HCT116 (cell line): ENCODE measurements at regions not wholly inside any gene's neighbourhood (a gene's known extent, or its start where the extent isn't known, plus 50 kb on each side); places are given as distances from the start of the nearest gene placed in this dataset.
A peak's percentile ranks its signal among the peaks of the same experiment; 100 is the strongest.

ENCODE experiments used
- ATAC-seq: fragments of 200-7000 bp; cut with Tn5 transposase; 2 replicates; pipeline ENCODE4 v1.9.1; 2020; ENCODE audit warnings: mild to moderate bottlenecking, moderate library complexity
- BruUV-seq: library from RNA; stranded (reverse); fragments of 400-500 nt; replicated peaks from 2 replicates; lab custom pipeline; 2021; lab: Mats Ljungman, UMichigan
- CTCF ChIA-PET: fragments of 300-600 bp; sonication (Branson Sonifier 250); formaldehyde crosslinking; loops from one replicate; lab custom pipeline; 2021; ENCODE audit warnings: antibody characterized with exemption; lab: Charles Lee
- POLR2A ChIA-PET: fragments of 300-600, 350-600 bp; sonication (Branson Sonifier 250); formaldehyde crosslinking; loops from one replicate; lab custom pipeline; 2021; ENCODE audit warnings: antibody characterized with exemption; lab: Charles Lee
- RAD21 ChIA-PET, 2 experiments: fragments of 300-600 bp; sonication (Branson Sonifier 250); formaldehyde crosslinking; loops; one replicate each; lab custom pipeline; 2023; ENCODE audit warnings: low total read pairs in 2 of 2; ENCODE audit not compliant: uncharacterized antibody in 2 of 2, unreplicated experiment in 2 of 2, low non-redundant PET in 1 of 2; lab: Charles Lee
- DNase-seq: peaks from one replicate; pipeline ENCODE4 v3.0.0-alpha.2; 2010; ENCODE audit warnings: low read depth, low spot score
- H2AFZ ChIP-seq: fragments of 200-600 bp; shearing (Covaris generic), sonication (generic); 2 replicates; pipeline ENCODE4 v1.6.1; 2017; ENCODE audit warnings: low read depth, mixed run types, mixed read lengths, antibody characterized with exemption, low read length; ENCODE audit not compliant: poor library complexity, severe bottlenecking
- H3K27ac ChIP-seq: 2 replicates; pipeline ENCODE4 v1.5.1; 2012; ENCODE audit warnings: low read depth, low read length
- H3K27me3 ChIP-seq: fragments of 200-600 bp; sonication (generic); 2 replicates; pipeline ENCODE4 v1.6.1; 2016; ENCODE audit warnings: mixed run types, low read length, mixed read lengths; ENCODE audit not compliant: insufficient read depth
- H3K36me3 ChIP-seq, 2 experiments: fragments of 200-500 bp in 1 of 2; fragments of 200-600 bp in 1 of 2; sonication (Bioruptor generic) in 1 of 2; sonication (generic) in 1 of 2; 2 replicates each; pipeline versions ENCODE4 v1.5.1 to v1.6.1; 2014 to 2016; ENCODE audit warnings: low read length in 2 of 2, inconsistent platforms in 1 of 2, mixed read lengths in 1 of 2, mixed run types in 1 of 2; ENCODE audit not compliant: insufficient read depth in 2 of 2, control insufficient read depth in 1 of 2
- H3K4me1 ChIP-seq, 2 experiments: fragments of 200-600 bp in 1 of 2; sonication (generic) in 1 of 2; 2 replicates each; pipeline versions ENCODE4 v1.5.1 to v1.6.1; 2012 to 2017; ENCODE audit warnings: low read length in 2 of 2, inconsistent platforms in 1 of 2, mild to moderate bottlenecking in 1 of 2, mixed read lengths in 1 of 2, mixed run types in 1 of 2, moderate library complexity in 1 of 2; ENCODE audit not compliant: insufficient read depth in 2 of 2, control insufficient read depth in 1 of 2
- H3K4me2 ChIP-seq: fragments of 200-600 bp; sonication (generic); 2 replicates; pipeline ENCODE4 v1.6.1; 2017; ENCODE audit warnings: mixed run types, low read length, mixed read lengths
- H3K4me3 ChIP-seq, 2 experiments: fragments of 200-600 bp in 1 of 2; sonication (generic) in 1 of 2; replicated peaks in 1 of 2; 2 replicates each; pipeline ENCODE4 v1.5.1; 2011 to 2016; ENCODE audit warnings: low read length in 2 of 2, control low read depth in 1 of 2, low read depth in 1 of 2, mild to moderate bottlenecking in 1 of 2, mixed read lengths in 1 of 2, mixed run types in 1 of 2
- H3K79me2 ChIP-seq: fragments of 200-600 bp; sonication (generic); 2 replicates; pipeline ENCODE4 v1.6.1; 2017; ENCODE audit warnings: mild to moderate bottlenecking, mixed run types, low read length, moderate library complexity, mixed read lengths; ENCODE audit not compliant: insufficient read depth
- H3K9ac ChIP-seq: fragments of 200-600 bp; sonication (generic); 2 replicates; pipeline ENCODE4 v1.6.1; 2016; ENCODE audit warnings: low read length, mixed read lengths
- H3K9me2 ChIP-seq: fragments of 200-600 bp; sonication (generic), shearing (Covaris generic); 2 replicates; pipeline ENCODE4 v1.6.1; 2017; ENCODE audit warnings: mixed run types, mild to moderate bottlenecking, moderate library complexity; ENCODE audit not compliant: insufficient read depth
- H3K9me3 ChIP-seq, 2 experiments: fragments of 200-500 bp in 1 of 2; fragments of 200-600 bp in 1 of 2; sonication (Bioruptor generic) in 1 of 2; sonication (generic) in 1 of 2; 2 replicates each; pipeline ENCODE4 v1.6.1; 2014 to 2017; ENCODE audit warnings: low read length in 2 of 2, mixed read lengths in 2 of 2, inconsistent platforms in 1 of 2, low read depth in 1 of 2, mild to moderate bottlenecking in 1 of 2, mixed run types in 1 of 2, moderate library complexity in 1 of 2; ENCODE audit not compliant: control insufficient read depth in 1 of 2, insufficient read depth in 1 of 2
- H4K20me1 ChIP-seq: fragments of 200-600 bp; sonication (generic), shearing (Covaris generic); 2 replicates; pipeline ENCODE4 v1.6.1; 2017; ENCODE audit warnings: mixed run types, mild to moderate bottlenecking, moderate library complexity; ENCODE audit not compliant: insufficient read depth
- CBX3 ChIP-seq: IDR thresholded peaks from 2 replicates; pipeline ENCODE4 v1.6.1; 2012; ENCODE audit warnings: low read depth
- ELF1 ChIP-seq: IDR thresholded peaks from 2 replicates; pipeline ENCODE4 v1.6.1; 2012; ENCODE audit warnings: low read depth, borderline replicate concordance
- FOSL1 ChIP-seq: IDR thresholded peaks from 2 replicates; pipeline ENCODE4 v1.6.1; 2012; ENCODE audit warnings: low read depth
- JUND ChIP-seq: IDR thresholded peaks from 2 replicates; pipeline ENCODE4 v1.6.1; 2012
- SP1 ChIP-seq: IDR thresholded peaks from 2 replicates; pipeline ENCODE4 v1.6.1; 2012; ENCODE audit warnings: low read depth
- SRF ChIP-seq: IDR thresholded peaks from 2 replicates; pipeline ENCODE4 v1.6.1; 2012; ENCODE audit warnings: low read depth
- intact Hi-C: fragments of 100-400 bp; cut with micrococcal nuclease; formaldehyde crosslinking; loops from 2 replicates; pipeline ENCODE4 v1.10.0; 2022
- TF ChIP-seq, protein P1 (sequence below): IDR thresholded peaks from 2 replicates; pipeline ENCODE4 v1.6.1; 2012

DNA sequence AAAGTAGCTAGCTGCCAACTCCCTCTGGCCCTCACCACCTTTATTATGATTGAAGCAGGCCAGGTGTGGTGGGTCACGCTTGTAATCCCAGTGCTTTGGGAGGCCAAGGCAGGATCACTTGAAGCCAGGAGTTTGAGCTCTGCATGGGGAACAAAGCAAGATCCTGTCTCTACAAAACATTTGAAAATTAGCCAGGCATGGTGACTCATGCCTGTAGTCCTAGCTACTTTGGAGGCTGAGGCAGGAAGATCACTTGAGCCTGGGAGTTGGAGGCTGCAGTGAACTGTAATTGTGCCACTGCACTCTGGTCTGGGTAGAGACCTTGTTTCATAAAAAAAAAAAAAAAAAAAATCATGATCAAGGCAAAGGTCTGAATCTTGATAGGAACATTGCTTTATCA, 467.0 kb upstream of the DIPK2B start:
- ChIA-PET RAD21 (no interaction called here), POLR2A (interaction anchor here (0.7 kb wide), 1 partner anchor 43 kb away, joined by 3 read pairs; no protein-coding TSS in a partner anchor), CTCF (no interaction called here)
- DNase-seq (peak; percentile 35), ATAC-seq (peak; percentile 33; the same call in 1 of the 2 replicates)
- no peaks in the 10 kb centered on the region for H3K9me3 ChIP-seq
- no peaks in the 10 kb centered on the region for H3K79me2 ChIP-seq
- H2AFZ ChIP-seq = no peak overlapping the region
- peak; percentile 57 for TF ChIP-seq FOSL1
- TF ChIP-seq JUND = peak; percentile 48
- TF ChIP-seq, protein P1, sequence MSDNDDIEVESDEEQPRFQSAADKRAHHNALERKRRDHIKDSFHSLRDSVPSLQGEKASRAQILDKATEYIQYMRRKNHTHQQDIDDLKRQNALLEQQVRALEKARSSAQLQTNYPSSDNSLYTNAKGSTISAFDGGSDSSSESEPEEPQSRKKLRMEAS = peak; percentile 35; the same call in 1 of the 2 replicates
- TF ChIP-seq CBX3 = peak; percentile 45; the same call in 1 of the 2 replicates
- TF ChIP-seq ELF1 = no peak
- peak overlapping the region; percentile 67 for H3K4me2 ChIP-seq
- no peaks in the 10 kb centered on the region for H3K9me2 ChIP-seq
- peak overlapping the region; percentile 89 for H3K27ac ChIP-seq
- H3K4me1 ChIP-seq = peaks cover 19 to 41% of the 10 kb centered on the region in 2 experiments
- no peaks in the 10 kb centered on the region for H3K36me3 ChIP-seq
- H3K4me3 ChIP-seq = no peak overlapping the region
- no peaks in the 10 kb centered on the region for H4K20me1 ChIP-seq
- H3K27me3 ChIP-seq = no peaks in the 10 kb centered on the region
- intact Hi-C loops = loop anchor here (2.0 kb wide), 1 partner anchor 43 kb away; no protein-coding TSS in a partner anchor
- no TSS peak for BruUV-seq
- H3K9ac ChIP-seq = peak overlapping the region; percentile 58

DNA sequence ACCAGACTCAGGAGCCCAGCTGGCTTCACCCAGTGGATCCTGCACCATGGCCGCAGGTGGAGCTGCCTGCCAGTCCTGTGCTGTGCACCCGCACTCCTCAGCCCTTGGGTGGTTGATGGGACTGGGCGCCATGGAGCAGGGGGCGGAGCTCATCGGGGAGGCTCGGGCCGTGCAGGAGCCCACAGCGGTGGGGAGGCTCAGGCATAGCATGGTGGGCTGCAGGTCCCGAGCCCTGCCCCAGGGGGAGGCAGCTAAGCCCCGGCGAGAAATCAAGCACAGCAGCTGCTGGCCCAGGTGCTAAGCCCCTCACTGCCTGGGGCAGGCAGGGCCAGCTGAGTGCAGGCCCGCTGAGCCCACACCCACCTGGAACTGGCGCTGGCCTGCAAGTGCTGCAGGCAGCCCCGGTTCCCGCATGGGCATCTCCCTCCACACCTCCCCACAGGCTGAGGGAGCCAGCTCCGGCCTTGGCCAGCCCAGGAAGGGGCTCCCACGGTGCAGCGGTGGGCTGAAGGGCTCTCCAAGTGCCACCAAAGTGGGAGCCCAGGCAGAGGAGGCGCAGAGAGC, 464.1 kb upstream of the DIPK2B start:
- Histone ChIP-seq H4K20me1 (no peaks in the 10 kb centered on the region), H3K27me3 (no peaks in the 10 kb centered on the region), H3K4me3 (no peak overlapping the region), H3K36me3 (no peaks in the 10 kb centered on the region), H2AFZ (no peak overlapping the region), H3K9me3 (no peaks in the 10 kb centered on the region), H3K79me2 (no peaks in the 10 kb centered on the region), H3K4me1 (peaks cover 19 to 32% of the 10 kb centered on the region in 2 experiments), H3K27ac (no peak overlapping the region; the same call in 1 of the 2 replicates), H3K9ac (no peak overlapping the region), H3K4me2 (no peak overlapping the region), H3K9me2 (no peaks in the 10 kb centered on the region)
- ATAC-seq = no peak
- CTCF ChIA-PET = no interaction called here
- TF ChIP-seq SRF (no peak), SP1 (no peak)
- no TSS peak for BruUV-seq
- RAD21 ChIA-PET = no interaction called here
- intact Hi-C loops = no loop called here
- DNase-seq = no peak
- POLR2A ChIA-PET = no interaction called here
